DOHH2 (cell line): ENCODE measurements at regions not wholly inside any gene's neighbourhood (a gene's known extent, or its start where the extent isn't known, plus 50 kb on each side); places are given as distances from the start of the nearest gene placed in this dataset.
"Not testable (repeated sequence)": the region's sequence is repeated elsewhere in the genome, so short reads cannot be mapped to it uniquely, and the experiment has no call there.

Experiments
- CTCF ChIP-seq: fragments of 200-600 bp; sonication (generic); IDR thresholded peaks from one replicate; pipeline ENCODE4 v1.5.1; 2014; ENCODE audit warnings: antibody characterized with exemption, mild to moderate bottlenecking, low read depth, low read length; ENCODE audit not compliant: poor library complexity, severe bottlenecking
- EZH2phosphoT487 ChIP-seq: fragments of 200-600 bp; sonication (generic); IDR thresholded peaks from 2 replicates; pipeline ENCODE4 v1.6.1; 2017; ENCODE audit warnings: borderline replicate concordance, mild to moderate bottlenecking, antibody characterized with exemption, low read length, moderate library complexity, mixed read lengths

GRCh38 chr2:87571889-87572465 is 175.9 kb upstream of the PLGLB2 start:
- not testable (repeated sequence) for TF ChIP-seq CTCF, EZH2phosphoT487
